ENCODE measurements at regions not wholly inside any gene's neighbourhood (a gene's known extent, or its start where the extent isn't known, plus 50 kb on each side); places are given as distances from the start of the nearest gene placed in this dataset.
A peak's percentile ranks its signal among the peaks of the same experiment; 100 is the strongest.

GRCh38 chrX:36957425-36958328 lies 50.5 kb upstream of the FAM47C start:
- 2 to 48% (median 3%) methylated on average over 8 to 91 of the region's 91 CpGs for WGBS, 5 donors
- Histone ChIP-seq H3K27me3 (replicated peaks in 1 of 7) (peaks cover 0 to 23% (median 14%) of the 10 kb centered on the region in 7 donors), H3K9me3 (no peaks in the 10 kb centered on the region), H3K4me3 (peak overlapping the region in 5 of 8 donors; percentile 20 to 59 (median 30)), H3K27ac (peak overlapping the region in 3 of 8 donors; percentile 31 to 46 (median 31)), H3K36me3 (no peaks in the 10 kb centered on the region), H3K4me1 (no peaks in the 10 kb centered on the region)
- TF ChIP-seq POLR2A (IDR thresholded peaks at IDR 0.05), result no peak
- peak in 1 of 3 donors; percentile 25 for TF ChIP-seq POLR2AphosphoS5 (IDR thresholded peaks at IDR 0.05)
- no peak for DNase-seq
- intact Hi-C loops (cut with DNase I; ENCODE audit: low total_unique reads), result no loop called here

Small RNA genes lying in the stretch of these regions (small RNA-seq; reads per million reads assigned to genes)
- gene BX842568.4, result 0 reads per million in 4 donors
